ENCODE measurements at regions not wholly inside any gene's neighbourhood (a gene's known extent, or its start where the extent isn't known, plus 50 kb on each side); places are given as distances from the start of the nearest gene placed in this dataset.

DNA sequence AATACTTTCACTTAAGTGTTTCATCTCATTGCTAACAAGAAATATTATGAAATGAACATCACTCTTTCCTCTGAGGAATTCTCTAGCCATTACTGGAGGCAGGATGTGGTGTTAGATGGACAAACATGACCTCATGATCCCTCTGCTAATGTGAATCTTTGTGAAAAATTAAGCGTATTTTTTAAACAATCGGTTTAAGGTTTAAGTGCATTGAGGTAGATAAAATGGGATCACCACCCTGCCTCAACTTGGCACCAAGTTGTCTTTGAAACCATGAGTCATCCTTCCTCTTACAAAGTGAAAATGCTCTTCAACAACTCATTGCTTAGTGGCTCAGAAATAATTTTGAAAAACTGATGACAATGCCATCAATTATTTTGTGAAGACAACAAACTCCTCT, 76.0 kb upstream of the DCBLD2 start:
- no peaks in the 10 kb centered on the region for H3K4me1 ChIP-seq
- H3K9me3 ChIP-seq, result no peaks in the 10 kb centered on the region
- no peaks in the 10 kb centered on the region for H3K27me3 ChIP-seq
- TF ChIP-seq, protein P1, sequence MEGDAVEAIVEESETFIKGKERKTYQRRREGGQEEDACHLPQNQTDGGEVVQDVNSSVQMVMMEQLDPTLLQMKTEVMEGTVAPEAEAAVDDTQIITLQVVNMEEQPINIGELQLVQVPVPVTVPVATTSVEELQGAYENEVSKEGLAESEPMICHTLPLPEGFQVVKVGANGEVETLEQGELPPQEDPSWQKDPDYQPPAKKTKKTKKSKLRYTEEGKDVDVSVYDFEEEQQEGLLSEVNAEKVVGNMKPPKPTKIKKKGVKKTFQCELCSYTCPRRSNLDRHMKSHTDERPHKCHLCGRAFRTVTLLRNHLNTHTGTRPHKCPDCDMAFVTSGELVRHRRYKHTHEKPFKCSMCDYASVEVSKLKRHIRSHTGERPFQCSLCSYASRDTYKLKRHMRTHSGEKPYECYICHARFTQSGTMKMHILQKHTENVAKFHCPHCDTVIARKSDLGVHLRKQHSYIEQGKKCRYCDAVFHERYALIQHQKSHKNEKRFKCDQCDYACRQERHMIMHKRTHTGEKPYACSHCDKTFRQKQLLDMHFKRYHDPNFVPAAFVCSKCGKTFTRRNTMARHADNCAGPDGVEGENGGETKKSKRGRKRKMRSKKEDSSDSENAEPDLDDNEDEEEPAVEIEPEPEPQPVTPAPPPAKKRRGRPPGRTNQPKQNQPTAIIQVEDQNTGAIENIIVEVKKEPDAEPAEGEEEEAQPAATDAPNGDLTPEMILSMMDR (IDR thresholded peaks at IDR 0.05), result no peak
- TF ChIP-seq POLR2A (IDR thresholded peaks at IDR 0.05), result no peak
- H3K27ac ChIP-seq, result no peak overlapping the region
- H3K36me3 ChIP-seq, result no peaks in the 10 kb centered on the region
- DNase-seq, result no peak
- H3K4me3 ChIP-seq, result no peak overlapping the region

DNA sequence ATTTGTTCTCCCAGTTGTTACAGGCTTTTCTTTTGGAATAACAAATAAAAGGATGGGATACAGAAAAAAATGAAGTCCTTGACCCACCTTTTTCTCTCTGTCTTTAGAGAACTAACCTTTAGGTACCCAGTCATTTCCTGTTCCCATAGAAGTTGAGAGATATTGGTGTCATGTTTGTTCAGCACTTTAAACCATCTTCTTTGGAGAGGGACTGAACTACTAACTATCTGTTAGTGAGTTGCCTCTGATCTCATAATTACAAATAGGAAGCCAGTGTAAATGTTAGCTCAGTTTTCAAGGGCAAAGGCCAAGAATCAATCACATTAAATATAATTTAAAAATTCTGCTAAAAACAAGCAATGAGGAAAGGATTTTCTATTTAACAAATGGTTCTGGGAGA, 72.9 kb upstream of the DCBLD2 start:
- DNase-seq, result no peak

DNA sequence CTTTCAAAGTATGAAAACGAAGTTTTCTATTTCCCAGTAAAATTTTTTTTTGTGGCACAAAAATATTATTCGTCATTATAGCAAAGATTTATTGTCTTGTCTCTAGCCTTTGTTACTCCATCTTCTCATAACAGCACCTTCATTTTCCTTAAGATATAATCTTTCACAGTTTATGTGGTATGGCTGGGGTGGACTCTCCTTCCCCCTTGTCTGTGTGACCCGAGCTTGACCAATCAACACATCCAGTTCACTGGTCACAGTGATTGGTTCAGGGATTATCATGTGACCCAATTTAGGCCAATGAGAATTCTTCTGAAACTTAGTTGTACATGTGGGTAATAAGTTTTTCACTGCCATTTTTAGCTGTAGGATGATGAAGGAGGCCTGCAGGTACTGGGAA, 71.2 kb upstream of the DCBLD2 start:
- no peaks in the 10 kb centered on the region for H3K4me1 ChIP-seq
- no peaks in the 10 kb centered on the region for H3K27me3 ChIP-seq
- no peak overlapping the region for H3K27ac ChIP-seq
- no peaks in the 10 kb centered on the region for H3K9me3 ChIP-seq
- no peak for TF ChIP-seq POLR2A (IDR thresholded peaks at IDR 0.05)
- TF ChIP-seq, protein P1 (IDR thresholded peaks at IDR 0.05), result no peak
- no peak overlapping the region for H3K4me3 ChIP-seq
- DNase-seq, result no peak
- no peaks in the 10 kb centered on the region for H3K36me3 ChIP-seq

More for the DNA sequence above, 72.9 kb upstream of the DCBLD2 start:
- H3K27ac ChIP-seq, result no peak overlapping the region
- no peaks in the 10 kb centered on the region for H3K36me3 ChIP-seq
- no peaks in the 10 kb centered on the region for H3K9me3 ChIP-seq
- TF ChIP-seq, protein P1 (IDR thresholded peaks at IDR 0.05), result no peak
- TF ChIP-seq POLR2A (IDR thresholded peaks at IDR 0.05), result no peak
- H3K4me1 ChIP-seq, result no peaks in the 10 kb centered on the region
- H3K4me3 ChIP-seq, result no peak overlapping the region
- no peaks in the 10 kb centered on the region for H3K27me3 ChIP-seq

DNA sequence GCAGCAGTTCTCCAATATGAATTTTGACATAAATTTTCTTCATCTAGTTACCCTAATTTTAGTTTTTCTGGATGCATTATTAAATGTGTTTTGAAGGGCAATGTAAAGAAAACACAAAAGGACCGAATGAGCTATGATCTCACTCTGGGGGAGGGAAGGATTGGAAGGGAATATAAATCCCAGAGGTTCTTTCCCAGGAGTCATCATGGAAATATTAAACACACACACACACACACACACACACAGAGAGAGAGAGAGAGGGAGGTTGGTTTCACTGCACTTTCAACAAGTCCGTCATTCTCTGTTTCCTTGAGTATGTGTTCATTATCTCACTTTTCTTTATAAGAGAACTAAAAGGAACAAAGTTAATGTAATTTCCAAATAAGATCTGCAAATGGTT, 70.7 kb upstream of the DCBLD2 start:
- TF ChIP-seq, protein P1 (IDR thresholded peaks at IDR 0.05), result no peak
- TF ChIP-seq POLR2A (IDR thresholded peaks at IDR 0.05), result no peak
- Histone ChIP-seq H3K27ac (no peak overlapping the region), H3K4me1 (no peaks in the 10 kb centered on the region), H3K9me3 (no peaks in the 10 kb centered on the region), H3K4me3 (no peak overlapping the region), H3K27me3 (no peaks in the 10 kb centered on the region), H3K36me3 (no peaks in the 10 kb centered on the region)
- no peak for DNase-seq

DNA sequence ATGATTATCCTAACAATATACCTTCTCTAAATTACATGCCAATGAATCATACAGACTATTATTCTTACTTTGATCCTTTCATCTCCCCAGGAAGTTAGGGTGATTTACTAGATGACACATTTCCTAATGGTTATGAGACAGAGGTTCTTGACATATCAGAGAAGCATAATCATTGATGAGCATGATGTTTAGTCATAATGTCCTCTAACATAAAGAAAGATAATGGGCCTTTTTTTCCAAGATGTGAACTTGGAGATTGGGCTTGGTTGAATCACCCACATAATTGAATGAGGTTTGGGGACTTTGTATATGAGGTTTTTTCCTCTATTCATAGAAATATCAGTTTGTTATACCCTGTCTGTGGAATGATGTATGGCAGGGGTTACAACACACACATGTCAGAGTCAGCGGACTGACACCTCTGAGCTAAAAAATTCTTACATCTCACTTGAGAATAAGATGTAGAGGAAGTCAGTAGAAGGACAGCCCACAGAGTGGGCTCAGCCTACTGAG, 69.7 kb upstream of the DCBLD2 start:
- Histone ChIP-seq H3K36me3 (no peaks in the 10 kb centered on the region), H3K4me3 (no peak overlapping the region), H3K27ac (no peak overlapping the region), H3K27me3 (no peaks in the 10 kb centered on the region), H3K4me1 (no peaks in the 10 kb centered on the region), H3K9me3 (no peaks in the 10 kb centered on the region)
- TF ChIP-seq, protein P1 (IDR thresholded peaks at IDR 0.05), result no peak
- TF ChIP-seq POLR2A (IDR thresholded peaks at IDR 0.05), result no peak
- DNase-seq, result no peak

DNA sequence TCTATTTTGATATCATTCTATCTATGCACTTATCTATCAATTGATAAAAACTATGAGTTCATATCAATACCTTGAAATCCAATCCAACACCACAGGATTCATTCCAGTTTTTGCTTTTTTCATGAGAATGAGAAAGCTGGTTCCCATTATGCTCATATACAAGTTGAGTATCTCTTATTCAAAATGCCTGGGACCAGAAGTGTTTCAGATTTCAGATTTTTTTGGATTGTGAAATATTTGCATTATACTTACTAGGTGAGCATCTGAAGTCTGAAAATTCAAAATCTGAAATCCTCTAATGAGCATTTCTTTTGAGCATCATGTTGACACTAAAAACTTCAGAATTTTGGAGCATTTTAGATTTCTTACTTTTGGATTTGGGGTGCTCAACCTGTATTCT, 67.8 kb upstream of the DCBLD2 start:
- H3K27me3 ChIP-seq, result no peaks in the 10 kb centered on the region
- no peak for TF ChIP-seq POLR2A (IDR thresholded peaks at IDR 0.05)
- TF ChIP-seq, protein P1 (IDR thresholded peaks at IDR 0.05), result no peak
- no peaks in the 10 kb centered on the region for H3K4me1 ChIP-seq
- no peak overlapping the region for H3K4me3 ChIP-seq
- DNase-seq, result no peak
- H3K9me3 ChIP-seq, result no peaks in the 10 kb centered on the region
- no peak overlapping the region for H3K27ac ChIP-seq
- no peaks in the 10 kb centered on the region for H3K36me3 ChIP-seq

Data from Peyer's patch (tissue), 4 donors.